A673 (cell line): ENCODE measurements at regions not wholly inside any gene's neighbourhood (a gene's known extent, or its start where the extent isn't known, plus 50 kb on each side); places are given as distances from the start of the nearest gene placed in this dataset.

ENCODE experiments used
- EZH2 ChIP-seq: fragments of 200-600 bp; sonication (generic); IDR thresholded peaks from 2 replicates; pipeline ENCODE4 v1.6.1; 2017; ENCODE audit warnings: borderline replicate concordance, low read depth, mild to moderate bottlenecking, mixed read lengths, antibody characterized with exemption, low read length; ENCODE audit not compliant: poor library complexity, severe bottlenecking
- TF ChIP-seq, protein P1 (sequence below): fragments of 300-800, 200-600 bp; sonication (generic); conservative IDR thresholded peaks from 2 replicates; pipeline ENCODE4 v1.5.1; 2017; ENCODE audit warnings: low read depth, mild to moderate bottlenecking, antibody characterized with exemption, low read length, moderate library complexity, mixed read lengths

DNA sequence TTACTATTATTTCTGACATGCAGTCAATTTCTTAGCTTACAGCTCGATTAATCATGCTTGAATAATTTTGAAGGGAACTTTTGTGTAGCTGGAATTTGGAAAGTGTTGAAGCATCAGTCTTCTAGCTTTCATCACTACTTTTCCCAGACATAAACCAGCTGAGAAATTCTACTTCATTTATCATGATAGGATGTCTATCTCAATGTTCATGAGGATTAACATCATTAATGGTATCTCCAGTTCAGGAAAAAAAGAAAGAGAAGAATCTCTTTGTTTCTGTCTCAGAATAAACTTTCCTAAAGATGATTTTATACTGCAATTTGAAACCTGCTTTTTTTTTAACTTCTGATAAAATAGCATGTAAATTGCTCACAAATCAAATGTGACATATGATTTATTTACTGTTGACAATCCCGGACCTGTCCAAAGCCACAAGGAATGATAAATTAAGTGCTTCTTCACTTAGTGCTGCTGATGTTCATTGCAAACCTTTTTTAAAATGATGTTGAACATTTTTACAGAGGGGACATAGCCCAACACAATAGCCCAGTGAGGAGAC lies 412.1 kb upstream of the CLINT1 start:
- TF ChIP-seq, protein P1, sequence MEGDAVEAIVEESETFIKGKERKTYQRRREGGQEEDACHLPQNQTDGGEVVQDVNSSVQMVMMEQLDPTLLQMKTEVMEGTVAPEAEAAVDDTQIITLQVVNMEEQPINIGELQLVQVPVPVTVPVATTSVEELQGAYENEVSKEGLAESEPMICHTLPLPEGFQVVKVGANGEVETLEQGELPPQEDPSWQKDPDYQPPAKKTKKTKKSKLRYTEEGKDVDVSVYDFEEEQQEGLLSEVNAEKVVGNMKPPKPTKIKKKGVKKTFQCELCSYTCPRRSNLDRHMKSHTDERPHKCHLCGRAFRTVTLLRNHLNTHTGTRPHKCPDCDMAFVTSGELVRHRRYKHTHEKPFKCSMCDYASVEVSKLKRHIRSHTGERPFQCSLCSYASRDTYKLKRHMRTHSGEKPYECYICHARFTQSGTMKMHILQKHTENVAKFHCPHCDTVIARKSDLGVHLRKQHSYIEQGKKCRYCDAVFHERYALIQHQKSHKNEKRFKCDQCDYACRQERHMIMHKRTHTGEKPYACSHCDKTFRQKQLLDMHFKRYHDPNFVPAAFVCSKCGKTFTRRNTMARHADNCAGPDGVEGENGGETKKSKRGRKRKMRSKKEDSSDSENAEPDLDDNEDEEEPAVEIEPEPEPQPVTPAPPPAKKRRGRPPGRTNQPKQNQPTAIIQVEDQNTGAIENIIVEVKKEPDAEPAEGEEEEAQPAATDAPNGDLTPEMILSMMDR = no peak
- TF ChIP-seq EZH2 = no peak
